Limb (tissue), 2 donors: ENCODE measurements at regions not wholly inside any gene's neighbourhood (a gene's known extent, or its start where the extent isn't known, plus 50 kb on each side); places are given as distances from the start of the nearest gene placed in this dataset.
"Not testable (repeated sequence)": the region's sequence is repeated elsewhere in the genome, so short reads cannot be mapped to it uniquely, and the experiment has no call there.

Source experiments
- DNase-seq, 2 donors: peaks; one replicate each; pipeline ENCODE4 v3.0.0-alpha.2; 2016; ENCODE audit errors: extremely low spot score in 2 of 2

- peak in 1 of 2 donors; percentile 40 for DNase-seq
Observed at GRCh38 chr10:36765782-36766414, 359.5 kb upstream of the ANKRD30A start.

- no peak for DNase-seq
Observed at GRCh38 chr10:36764823-36765222, 360.6 kb upstream of the ANKRD30A start.

- DNase-seq, result no peak
Observed at GRCh38 chr10:36761121-36761520, 364.3 kb upstream of the ANKRD30A start.

- no peak for DNase-seq
Observed at GRCh38 chr10:36759141-36759805, 366.1 kb upstream of the ANKRD30A start.

- no peak for DNase-seq
Observed at GRCh38 chr10:36748128-36748871, 377.1 kb upstream of the ANKRD30A start.

GRCh38 chr10:36739884-36740445 lies 385.4 kb upstream of the ANKRD30A start:
- DNase-seq, result no peak

- DNase-seq, result no peak
Observed at GRCh38 chr10:36738738-36739431, 386.5 kb upstream of the ANKRD30A start.

- no peak for DNase-seq
Observed at GRCh38 chr10:36736311-36736710, 389.1 kb upstream of the ANKRD30A start.

- DNase-seq, result not testable (repeated sequence)
Observed at GRCh38 chr10:36734590-36734989, 390.8 kb upstream of the ANKRD30A start.

GRCh38 chr10:36730316-36730715 lies 395.1 kb upstream of the ANKRD30A start:
- no peak for DNase-seq

GRCh38 chr10:36728626-36729025 lies 396.8 kb upstream of the ANKRD30A start:
- DNase-seq, result no peak

GRCh38 chr10:36725581-36726520 lies 399.5 kb upstream of the ANKRD30A start:
- DNase-seq, result peak; percentile 76 to 81

GRCh38 chr10:36722777-36723176 lies 402.6 kb upstream of the ANKRD30A start:
- no peak for DNase-seq

- DNase-seq, result no peak
Observed at GRCh38 chr10:36721871-36722270, 403.5 kb upstream of the ANKRD30A start.

- DNase-seq, result no peak
Observed at GRCh38 chr10:36720895-36721294, 404.5 kb upstream of the ANKRD30A start.

- no peak for DNase-seq
Observed at GRCh38 chr10:36717118-36717517, 408.3 kb upstream of the ANKRD30A start.

GRCh38 chr10:36716291-36716690 lies 409.1 kb upstream of the ANKRD30A start:
- no peak for DNase-seq

- DNase-seq, result no peak
Observed at GRCh38 chr10:36712695-36713094, 412.7 kb upstream of the ANKRD30A start.

GRCh38 chr10:36711361-36711760 lies 414.0 kb upstream of the ANKRD30A start:
- no peak for DNase-seq

- DNase-seq, result no peak
Observed at GRCh38 chr10:36704124-36704523, 421.3 kb upstream of the ANKRD30A start.

GRCh38 chr10:36703179-36703578 lies 422.2 kb upstream of the ANKRD30A start:
- no peak for DNase-seq
